WERI-Rb-1 (cell line): ENCODE measurements at regions not wholly inside any gene's neighbourhood (a gene's known extent, or its start where the extent isn't known, plus 50 kb on each side); places are given as distances from the start of the nearest gene placed in this dataset.

Experiments used
- DNase-seq: peaks from one replicate; pipeline ENCODE4 v3.0.0-alpha.2; 2020
- H3K27ac ChIP-seq: fragments of 250-450 bp; sonication (Bioruptor Pico); 2 replicates; pipeline ENCODE4 v1.5.1; 2020; ENCODE audit warnings: mild to moderate bottlenecking, moderate library complexity
- H3K27me3 ChIP-seq: fragments of 250-450 bp; sonication (Bioruptor Pico); 2 replicates; pipeline ENCODE4 v1.5.1; 2021; ENCODE audit warnings: mild to moderate bottlenecking, low read depth, moderate library complexity; ENCODE audit not compliant: insufficient read depth, severe bottlenecking
- H3K36me3 ChIP-seq: fragments of 250-450 bp; sonication (Bioruptor Pico); 2 replicates; pipeline ENCODE4 v1.5.1; 2020; ENCODE audit warnings: mild to moderate bottlenecking, moderate library complexity
- H3K4me3 ChIP-seq: 2 replicates; pipeline ENCODE4 v1.5.1; 2011; ENCODE audit warnings: low read depth, mild to moderate bottlenecking, control low read depth, low read length
- H3K9me3 ChIP-seq: fragments of 250-450 bp; sonication (Bioruptor Pico); 2 replicates; pipeline ENCODE4 v1.5.1; 2021; ENCODE audit warnings: mild to moderate bottlenecking, moderate library complexity; ENCODE audit not compliant: severe bottlenecking
- CTCF ChIP-seq: IDR thresholded peaks from 2 replicates; pipeline ENCODE4 v1.5.1; 2011; ENCODE audit warnings: low read depth, mild to moderate bottlenecking, control low read depth, inconsistent platforms, low read length

DNA sequence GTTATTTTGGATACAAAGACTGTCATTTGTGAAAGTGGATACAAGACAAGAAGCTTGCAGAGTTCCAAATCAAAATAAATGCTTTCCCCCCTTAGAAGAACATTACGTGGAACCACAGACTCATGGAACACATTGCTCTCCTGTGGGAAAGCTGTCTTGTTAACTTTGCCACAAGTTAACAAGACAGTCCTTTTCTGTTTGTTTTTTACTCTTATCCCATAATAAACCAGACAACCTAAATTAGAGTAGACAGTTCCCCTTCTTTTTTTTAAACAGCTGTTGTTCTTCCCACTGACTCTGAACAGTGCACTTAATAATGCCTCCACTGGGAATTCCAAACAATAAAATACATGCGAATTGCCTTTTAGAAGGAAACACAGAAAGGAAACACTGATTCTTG is 255.3 kb upstream of the UBE2E2 start:
- no peak overlapping the region for H3K4me3 ChIP-seq
- no peaks in the 10 kb centered on the region for H3K36me3 ChIP-seq
- TF ChIP-seq CTCF, result no peak
- H3K9me3 ChIP-seq, result no peaks in the 10 kb centered on the region
- no peak overlapping the region for H3K27ac ChIP-seq
- H3K27me3 ChIP-seq, result no peaks in the 10 kb centered on the region
- DNase-seq, result no peak

DNA sequence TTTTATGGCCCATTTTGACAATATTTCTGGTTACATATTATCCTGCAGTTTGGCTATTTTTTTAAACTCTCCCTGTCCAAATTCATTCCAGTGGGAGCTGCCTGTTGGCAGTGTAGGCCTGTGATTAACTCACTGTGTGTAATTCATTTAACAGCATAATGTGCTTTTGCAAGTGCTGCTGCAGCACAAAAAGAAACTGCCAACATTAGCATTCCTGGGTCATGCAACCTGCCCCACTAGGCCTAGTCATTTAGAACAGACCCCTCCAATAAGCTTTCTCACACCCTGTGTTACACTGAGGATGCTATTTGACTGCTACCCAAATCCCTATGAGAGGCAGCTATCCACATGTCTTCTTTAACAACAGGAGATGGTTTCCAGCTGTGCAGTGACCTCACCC is 251.2 kb upstream of the UBE2E2 start:
- DNase-seq, result no peak
- no peaks in the 10 kb centered on the region for H3K9me3 ChIP-seq
- H3K27me3 ChIP-seq, result no peaks in the 10 kb centered on the region

GRCh38 chr3:22952860-22953259 is 250.3 kb upstream of the UBE2E2 start:
- Histone ChIP-seq H3K36me3 (no peaks in the 10 kb centered on the region), H3K27me3 (no peaks in the 10 kb centered on the region), H3K4me3 (no peak overlapping the region), H3K9me3 (no peaks in the 10 kb centered on the region), H3K27ac (no peak overlapping the region)
- no peak for DNase-seq
- TF ChIP-seq CTCF, result no peak

More for the DNA sequence above, 251.2 kb upstream of the UBE2E2 start:
- H3K27ac ChIP-seq, result no peak overlapping the region
- H3K4me3 ChIP-seq, result no peak overlapping the region
- H3K36me3 ChIP-seq, result no peaks in the 10 kb centered on the region
- TF ChIP-seq CTCF, result no peak

GRCh38 chr3:22959593-22959992 is 243.5 kb upstream of the UBE2E2 start:
- H3K27me3 ChIP-seq, result no peaks in the 10 kb centered on the region
- H3K4me3 ChIP-seq, result no peak overlapping the region
- no peak overlapping the region for H3K27ac ChIP-seq
- no peak for DNase-seq
- H3K9me3 ChIP-seq, result no peaks in the 10 kb centered on the region
- H3K36me3 ChIP-seq, result no peaks in the 10 kb centered on the region
- no peak for TF ChIP-seq CTCF

- TF ChIP-seq CTCF, result peak; percentile 69
- Histone ChIP-seq H3K36me3 (no peaks in the 10 kb centered on the region), H3K4me3 (no peak overlapping the region), H3K9me3 (no peaks in the 10 kb centered on the region), H3K27me3 (no peaks in the 10 kb centered on the region), H3K27ac (no peak overlapping the region)
- peak; percentile 16 for DNase-seq
Observed at GRCh38 chr3:22960105-22960984, 242.8 kb upstream of the UBE2E2 start.

DNA sequence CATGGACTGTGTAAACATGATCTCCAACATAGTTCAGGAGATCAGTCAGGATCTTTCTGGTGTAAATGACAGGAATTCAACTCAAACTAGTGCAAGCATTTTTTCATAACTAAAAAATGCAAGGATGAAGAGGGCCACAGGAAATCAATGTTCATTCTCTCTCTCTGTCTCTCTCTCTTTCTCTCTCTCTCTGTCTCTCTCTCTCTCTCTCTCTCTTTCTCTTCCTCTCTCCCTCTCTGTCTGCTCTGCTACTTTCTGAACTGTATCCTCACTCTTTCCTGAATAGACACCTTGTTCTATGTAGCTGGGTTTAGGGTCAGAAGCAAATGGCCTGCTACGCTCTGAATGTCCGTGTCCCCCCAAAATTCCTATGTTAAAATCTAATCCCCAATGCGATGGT is 240.9 kb upstream of the UBE2E2 start:
- H3K27me3 ChIP-seq, result no peaks in the 10 kb centered on the region
- H3K36me3 ChIP-seq, result no peaks in the 10 kb centered on the region

More for the DNA sequence above, 240.9 kb upstream of the UBE2E2 start:
- no peak overlapping the region for H3K27ac ChIP-seq
- DNase-seq, result no peak
- no peak overlapping the region for H3K4me3 ChIP-seq
- no peaks in the 10 kb centered on the region for H3K9me3 ChIP-seq
- TF ChIP-seq CTCF, result no peak
